ENCODE measurements at regions not wholly inside any gene's neighbourhood (a gene's known extent, or its start where the extent isn't known, plus 50 kb on each side); places are given as distances from the start of the nearest gene placed in this dataset.

DNA sequence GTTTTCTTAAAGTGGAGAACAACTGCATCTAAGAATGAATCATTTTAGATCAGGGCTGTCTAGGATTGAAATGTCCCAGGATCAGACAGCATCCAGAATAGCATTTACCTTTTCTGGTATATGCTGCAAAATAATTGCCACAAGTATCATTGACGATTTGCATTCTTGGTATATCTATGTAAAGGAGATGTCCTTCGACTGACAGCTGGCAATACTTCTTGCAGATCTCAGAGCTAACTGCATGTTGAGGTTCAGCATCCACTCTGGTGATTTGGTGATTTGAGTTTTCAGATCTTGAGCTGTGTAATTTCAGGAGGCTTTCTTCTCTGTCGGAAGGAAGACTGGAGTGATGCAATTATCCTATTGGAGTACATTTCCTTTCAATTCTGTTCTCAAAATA is 78.1 kb upstream of the CPHXL start:
- intact Hi-C loops (cut with micrococcal nuclease): no loop called here
- ATAC-seq (no peak), DNase-seq (no peak)
- Mint-ChIP-seq H3K9me3 (no peaks in the 10 kb centered on the region), H3K27ac (no peak overlapping the region), H3K4me3 (no peak overlapping the region), H3K27me3 (peaks cover 7% of the 10 kb centered on the region), H3K4me1 (ENCODE audit: low read depth) (no peaks in the 10 kb centered on the region), H3K36me3 (ENCODE audit: low read depth) (no peaks in the 10 kb centered on the region)
- TF ChIP-seq, protein P1, sequence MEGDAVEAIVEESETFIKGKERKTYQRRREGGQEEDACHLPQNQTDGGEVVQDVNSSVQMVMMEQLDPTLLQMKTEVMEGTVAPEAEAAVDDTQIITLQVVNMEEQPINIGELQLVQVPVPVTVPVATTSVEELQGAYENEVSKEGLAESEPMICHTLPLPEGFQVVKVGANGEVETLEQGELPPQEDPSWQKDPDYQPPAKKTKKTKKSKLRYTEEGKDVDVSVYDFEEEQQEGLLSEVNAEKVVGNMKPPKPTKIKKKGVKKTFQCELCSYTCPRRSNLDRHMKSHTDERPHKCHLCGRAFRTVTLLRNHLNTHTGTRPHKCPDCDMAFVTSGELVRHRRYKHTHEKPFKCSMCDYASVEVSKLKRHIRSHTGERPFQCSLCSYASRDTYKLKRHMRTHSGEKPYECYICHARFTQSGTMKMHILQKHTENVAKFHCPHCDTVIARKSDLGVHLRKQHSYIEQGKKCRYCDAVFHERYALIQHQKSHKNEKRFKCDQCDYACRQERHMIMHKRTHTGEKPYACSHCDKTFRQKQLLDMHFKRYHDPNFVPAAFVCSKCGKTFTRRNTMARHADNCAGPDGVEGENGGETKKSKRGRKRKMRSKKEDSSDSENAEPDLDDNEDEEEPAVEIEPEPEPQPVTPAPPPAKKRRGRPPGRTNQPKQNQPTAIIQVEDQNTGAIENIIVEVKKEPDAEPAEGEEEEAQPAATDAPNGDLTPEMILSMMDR (IDR thresholded peaks at IDR 0.05): no peak
- ChIA-PET CTCF (no interaction called here), POLR2A (no interaction called here)

DNA sequence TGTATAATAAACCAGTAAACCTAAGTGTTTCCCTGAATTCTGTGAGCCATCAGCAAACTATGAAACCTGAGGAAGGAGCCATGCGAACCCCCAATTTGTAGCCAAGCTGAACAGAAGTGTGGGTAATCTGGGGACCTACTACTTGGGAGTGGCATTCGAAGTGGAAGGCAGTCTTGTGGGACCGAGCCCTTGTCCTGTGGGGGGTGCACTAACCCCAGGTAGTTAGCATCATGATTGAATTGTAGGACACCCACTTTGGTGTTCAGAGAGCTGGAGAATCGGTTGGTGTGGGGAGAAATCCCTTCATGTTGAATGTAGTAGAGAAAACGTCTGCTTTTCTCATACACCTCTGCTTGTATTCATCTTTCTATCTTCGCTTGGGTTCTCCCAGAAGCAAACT is 79.7 kb upstream of the CPHXL start:
- Mint-ChIP-seq H3K27me3 (peaks cover 8% of the 10 kb centered on the region), H3K4me1 (ENCODE audit: low read depth) (no peaks in the 10 kb centered on the region), H3K36me3 (ENCODE audit: low read depth) (no peaks in the 10 kb centered on the region), H3K9me3 (no peaks in the 10 kb centered on the region), H3K27ac (no peak overlapping the region), H3K4me3 (no peak overlapping the region)
- DNase-seq: no peak
- ChIA-PET CTCF (interaction anchor here (1.0 kb wide), 1 partner anchor 1366 kb away, joined by 3 read pairs; no protein-coding TSS in a partner anchor), POLR2A (no interaction called here)
- no peak for ATAC-seq
- intact Hi-C loops (cut with micrococcal nuclease): no loop called here
- TF ChIP-seq, protein P1 (IDR thresholded peaks at IDR 0.05): no peak

DNA sequence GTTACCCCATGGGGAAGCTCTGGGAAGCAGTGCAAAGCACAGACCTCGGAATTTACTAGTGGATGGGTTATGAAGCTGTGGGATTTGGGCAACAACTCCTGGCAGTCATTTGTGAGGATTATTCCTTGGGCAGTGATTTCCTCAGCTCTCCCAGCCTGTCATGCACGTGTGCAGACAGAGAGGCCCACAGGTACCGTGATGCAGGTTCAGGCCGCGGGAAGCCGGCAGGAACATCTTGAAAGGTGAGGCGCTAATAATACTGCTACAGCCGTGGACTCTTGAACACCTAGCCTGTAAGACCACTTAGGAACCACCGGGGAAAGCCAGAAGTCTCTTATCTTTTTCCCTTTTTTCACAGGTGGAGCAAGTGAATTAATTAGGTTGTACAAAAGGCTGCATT is 80.2 kb upstream of the CPHXL start:
- ChIA-PET CTCF (interaction anchor here (1.0 kb wide), 1 partner anchor 1365 kb away, joined by 3 read pairs; no protein-coding TSS in a partner anchor), POLR2A (no interaction called here)
- intact Hi-C loops (cut with micrococcal nuclease): no loop called here
- ATAC-seq (no peak), DNase-seq (no peak)
- no peak overlapping the region for H3K4me3 Mint-ChIP-seq
- no peaks in the 10 kb centered on the region for H3K4me1 Mint-ChIP-seq (ENCODE audit: low read depth)
- peaks cover 8% of the 10 kb centered on the region for H3K27me3 Mint-ChIP-seq
- no peaks in the 10 kb centered on the region for H3K9me3 Mint-ChIP-seq
- TF ChIP-seq, protein P1 (IDR thresholded peaks at IDR 0.05): no peak
- H3K36me3 Mint-ChIP-seq (ENCODE audit: low read depth): no peaks in the 10 kb centered on the region
- no peak overlapping the region for H3K27ac Mint-ChIP-seq

DNA sequence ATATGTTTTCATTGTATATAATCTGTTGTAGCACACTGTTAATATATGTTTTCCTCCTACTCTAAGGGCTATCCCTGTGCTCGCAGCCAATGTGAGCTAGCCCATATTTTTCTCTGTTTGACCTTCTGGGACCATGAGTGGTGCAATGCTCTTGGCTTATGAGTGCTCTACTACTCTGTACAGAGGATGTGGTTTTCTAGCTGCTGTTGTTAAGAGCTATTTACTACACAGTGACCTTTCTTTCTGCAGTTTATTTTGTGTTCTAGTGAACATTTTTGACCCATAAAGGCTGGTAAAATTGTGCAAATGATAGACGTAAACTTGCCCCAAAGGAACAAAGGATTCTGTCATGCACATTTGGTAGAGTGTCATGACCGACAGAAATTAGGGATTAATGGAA is 84.1 kb upstream of the CPHXL start:
- DNase-seq: no peak
- CTCF ChIA-PET: interaction anchor here (2.8 kb wide), 1 partner anchor 1361 kb away, joined by 10 read pairs; no protein-coding TSS in a partner anchor
- no peak for ATAC-seq
- intact Hi-C loops (cut with micrococcal nuclease): no loop called here
- TF ChIP-seq, protein P1 (IDR thresholded peaks at IDR 0.05): no peak
- Mint-ChIP-seq H3K27me3 (peaks cover 9% of the 10 kb centered on the region), H3K27ac (no peak overlapping the region), H3K4me1 (ENCODE audit: low read depth) (no peaks in the 10 kb centered on the region), H3K9me3 (no peaks in the 10 kb centered on the region), H3K4me3 (no peak overlapping the region), H3K36me3 (ENCODE audit: low read depth) (no peaks in the 10 kb centered on the region)
- POLR2A ChIA-PET: no interaction called here

DNA sequence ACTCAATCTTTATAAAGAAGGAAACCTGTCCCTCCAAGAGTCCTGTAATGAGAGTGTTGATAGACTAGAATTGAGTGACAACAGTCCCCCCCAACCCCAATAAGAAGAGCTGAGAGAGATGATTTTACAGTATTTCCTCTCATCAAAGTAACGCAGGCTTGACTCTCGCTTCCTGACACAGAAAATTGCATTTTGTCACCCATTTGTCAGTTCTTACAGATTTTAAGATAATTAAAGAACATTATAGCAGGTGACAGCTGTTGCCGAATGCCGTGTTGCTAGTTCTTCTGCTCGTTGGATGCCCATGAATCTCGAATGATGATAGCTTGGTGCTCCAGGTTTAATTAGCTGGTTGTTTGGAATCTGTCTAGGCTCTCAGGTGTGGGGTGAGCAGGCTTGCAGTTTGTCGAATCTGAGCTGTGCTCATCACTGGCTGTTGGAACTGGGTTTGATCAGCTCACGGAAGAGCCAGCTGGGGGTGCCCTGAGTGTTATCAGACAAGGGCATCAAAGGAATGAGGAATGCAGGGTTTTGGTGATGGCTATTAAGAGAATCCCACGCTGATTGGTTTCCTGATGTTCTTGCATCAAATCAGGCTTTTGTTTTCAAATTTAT is 84.8 kb upstream of the CPHXL start:
- ChIA-PET CTCF (no interaction called here), POLR2A (no interaction called here)
- DNase-seq (no peak), ATAC-seq (no peak)
- H3K36me3 Mint-ChIP-seq (ENCODE audit: low read depth): no peaks in the 10 kb centered on the region
- intact Hi-C loops (cut with micrococcal nuclease): no loop called here
- TF ChIP-seq, protein P1 (IDR thresholded peaks at IDR 0.05): no peak
- no peak overlapping the region for H3K4me3 Mint-ChIP-seq
- no peaks in the 10 kb centered on the region for H3K9me3 Mint-ChIP-seq
- no peaks in the 10 kb centered on the region for H3K4me1 Mint-ChIP-seq (ENCODE audit: low read depth)
- no peak overlapping the region for H3K27ac Mint-ChIP-seq
- peaks cover 9% of the 10 kb centered on the region for H3K27me3 Mint-ChIP-seq

Data from activated CD8-positive, alpha-beta T cell treated with anti-CD3 and anti-CD28 coated beads for 36 hours (primary cell).